Thyroid gland (tissue), 4 donors: ENCODE measurements at regions not wholly inside any gene's neighbourhood (a gene's known extent, or its start where the extent isn't known, plus 50 kb on each side); places are given as distances from the start of the nearest gene placed in this dataset.

Source experiments
- DNase-seq, 2 donors: peaks; one replicate each; pipeline ENCODE4 v3.0.0-alpha.2; 2019
- H3K27ac ChIP-seq, 3 donors: fragments of 200-600 bp; sonication (generic); 1 replicate in 2 of 3; 2 replicates in 1 of 3; pipeline ENCODE4 v1.5.1; 2016 to 2019; ENCODE audit warnings: mild to moderate bottlenecking in 1 of 3, moderate library complexity in 1 of 3
- H3K27me3 ChIP-seq: fragments of 200-600 bp; sonication (generic); one replicate; pipeline ENCODE4 v1.5.1; 2019
- H3K36me3 ChIP-seq, 2 donors: fragments of 200-600 bp; sonication (generic); one replicate each; pipeline ENCODE4 v1.5.1; 2016 to 2019
- H3K4me1 ChIP-seq, 2 donors: fragments of 200-600 bp; sonication (generic); one replicate each; pipeline ENCODE4 v1.5.1; 2017 to 2019
- H3K4me3 ChIP-seq, 3 donors: fragments of 200-600 bp; sonication (generic); replicated peaks in 1 of 3; 1 replicate in 2 of 3; 2 replicates in 1 of 3; pipeline ENCODE4 v1.5.1; 2016; ENCODE audit warnings: mild to moderate bottlenecking in 1 of 3
- H3K9me3 ChIP-seq: fragments of 200-600 bp; sonication (generic); one replicate; pipeline ENCODE4 v1.5.1; 2017
- CTCF ChIP-seq, 6 experiments: fragments of 200-600 bp in 3 of 6; fragments of 450-650 bp in 3 of 6; sonication (generic) in 3 of 6; IDR thresholded peaks; one replicate each; pipeline ENCODE4 v1.5.1; 2016 to 2019; ENCODE audit warnings: antibody characterized with exemption in 6 of 6, mild to moderate bottlenecking in 2 of 6, inconsistent platforms in 1 of 6, moderate library complexity in 1 of 6
- POLR2A ChIP-seq, 2 donors: fragments of 450-650 bp; IDR thresholded peaks; one replicate each; pipeline ENCODE4 v1.6.1; 2017; ENCODE audit warnings: antibody characterized with exemption in 2 of 2, mild to moderate bottlenecking in 2 of 2, moderate library complexity in 1 of 2
- WGBS, 2 donors: methylation state at CpG; one replicate each; pipeline ENCODE4 v1.1.5; 2017; 5-methylcytosine and 5-hydroxymethylcytosine counted together
- intact Hi-C: fragments of 100-400 bp; cut with DNase I; formaldehyde crosslinking; loops from one replicate; pipeline ENCODE4 v1.15.1; 2023

DNA sequence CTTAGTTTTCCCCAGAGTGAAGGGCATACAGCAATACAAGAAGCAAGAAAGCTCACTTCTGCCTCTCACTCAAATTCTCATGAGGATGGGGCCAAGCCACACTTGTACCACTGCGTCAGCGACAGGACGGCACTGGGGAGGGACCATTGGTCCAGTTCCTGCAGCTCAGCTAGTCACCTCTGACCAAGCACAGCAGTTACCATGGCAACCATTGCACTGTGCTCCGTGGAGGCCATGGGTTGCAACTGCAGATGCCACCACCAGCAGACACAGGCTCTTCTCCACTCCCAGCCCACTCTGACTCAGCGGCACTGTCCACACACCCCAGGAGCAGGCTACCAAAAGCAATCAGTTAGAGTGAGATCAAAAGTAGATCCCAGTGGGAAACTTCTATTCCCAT lies 441.1 kb upstream of the ARID1B start:
- intact Hi-C loops, result no loop called here
- no peaks in the 10 kb centered on the region for H3K9me3 ChIP-seq

GRCh38 chr6:156334966-156335365 lies 442.2 kb upstream of the ARID1B start:
- H3K4me3 ChIP-seq, result no peak overlapping the region
- H3K27me3 ChIP-seq, result no peaks in the 10 kb centered on the region
- TF ChIP-seq CTCF (IDR thresholded peaks at IDR 0.05), result no peak
- no peak for TF ChIP-seq POLR2A (IDR thresholded peaks at IDR 0.05)
- no peaks in the 10 kb centered on the region for H3K4me1 ChIP-seq
- no peak for DNase-seq
- H3K27ac ChIP-seq, result no peak overlapping the region
- intact Hi-C loops, result no loop called here
- H3K9me3 ChIP-seq, result no peaks in the 10 kb centered on the region
- H3K36me3 ChIP-seq, result no peaks in the 10 kb centered on the region

More for the DNA sequence above, 441.1 kb upstream of the ARID1B start:
- no peak for DNase-seq
- no peak for TF ChIP-seq POLR2A (IDR thresholded peaks at IDR 0.05)
- no peak for TF ChIP-seq CTCF (IDR thresholded peaks at IDR 0.05)
- Histone ChIP-seq H3K27me3 (no peaks in the 10 kb centered on the region), H3K36me3 (no peaks in the 10 kb centered on the region), H3K4me3 (no peak overlapping the region), H3K4me1 (no peaks in the 10 kb centered on the region), H3K27ac (no peak overlapping the region)
- WGBS, 2 donors, result 82 to 88% methylated on average over 5 of the region's 5 CpGs

DNA sequence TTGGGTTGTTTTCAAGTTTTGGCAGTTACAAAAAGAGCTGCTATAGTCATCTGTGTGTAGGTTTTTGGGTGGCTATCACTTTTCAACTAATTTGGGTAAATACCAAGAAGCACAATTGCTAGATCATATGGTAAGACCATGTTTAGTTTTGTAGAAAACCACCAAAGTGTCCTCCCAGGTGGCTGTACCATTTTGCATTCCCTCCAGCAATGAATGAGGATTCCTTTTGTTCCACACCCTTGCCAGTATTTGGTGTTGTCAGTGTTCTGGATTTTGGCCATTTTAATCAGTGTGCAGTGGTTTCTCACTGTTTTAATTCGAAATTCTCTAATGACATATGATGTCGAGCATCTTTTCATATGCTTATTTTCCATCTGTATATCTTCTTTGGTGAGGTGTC lies 457.5 kb upstream of the ARID1B start:
- H3K4me3 ChIP-seq, result no peak overlapping the region
- intact Hi-C loops, result no loop called here
- peaks cover 5 to 12% of the 10 kb centered on the region in 2 donors for H3K4me1 ChIP-seq
- WGBS, 2 donors, result 81 to 83% methylated on average over 2 of the region's 2 CpGs
- H3K9me3 ChIP-seq, result no peaks in the 10 kb centered on the region
- DNase-seq, result no peak
- TF ChIP-seq CTCF (IDR thresholded peaks at IDR 0.05) (no peak), POLR2A (IDR thresholded peaks at IDR 0.05) (no peak)
- no peak overlapping the region for H3K27ac ChIP-seq
- no peaks in the 10 kb centered on the region for H3K27me3 ChIP-seq
- no peaks in the 10 kb centered on the region for H3K36me3 ChIP-seq

DNA sequence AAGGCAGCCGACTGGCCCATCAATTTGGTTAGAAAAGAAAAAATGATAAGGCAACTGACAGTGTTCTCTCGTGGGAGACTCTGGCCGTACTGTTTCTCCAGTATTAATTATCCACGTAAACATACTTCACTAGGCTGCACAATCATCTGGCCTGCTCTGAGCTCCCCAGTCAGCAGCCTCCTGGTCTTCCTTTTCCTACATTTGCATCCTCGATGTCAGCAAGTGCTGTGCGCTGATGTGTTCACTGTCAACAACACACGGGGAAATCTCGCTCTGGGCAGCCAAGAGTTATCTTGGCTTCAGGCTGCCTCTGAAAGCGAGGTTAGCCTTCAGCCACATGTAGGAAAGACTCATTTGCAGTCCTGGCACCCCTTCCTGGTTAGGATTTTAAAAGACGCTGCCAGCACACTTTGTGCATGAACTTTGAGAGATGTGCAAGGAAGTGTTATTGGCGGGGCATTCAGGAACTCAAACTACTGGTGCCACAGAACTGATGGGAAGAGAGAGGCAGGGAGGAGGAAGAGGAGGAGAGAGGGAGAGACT lies 460.5 kb upstream of the ARID1B start:
- 80% methylated on average over 11 of the region's 11 CpGs for WGBS, 2 donors
- Histone ChIP-seq H3K27ac (no peak overlapping the region), H3K27me3 (no peaks in the 10 kb centered on the region), H3K4me1 (peaks cover 18 to 26% of the 10 kb centered on the region in 2 donors), H3K36me3 (no peaks in the 10 kb centered on the region), H3K9me3 (no peaks in the 10 kb centered on the region), H3K4me3 (no peak overlapping the region)
- DNase-seq, result no peak
- intact Hi-C loops, result no loop called here
- no peak for TF ChIP-seq CTCF (IDR thresholded peaks at IDR 0.05)
- TF ChIP-seq POLR2A (IDR thresholded peaks at IDR 0.05), result no peak

GRCh38 chr6:156315146-156315545 lies 462.0 kb upstream of the ARID1B start:
- Histone ChIP-seq H3K36me3 (no peaks in the 10 kb centered on the region), H3K4me3 (no peak overlapping the region), H3K27me3 (no peaks in the 10 kb centered on the region), H3K4me1 (peaks cover 28 to 35% of the 10 kb centered on the region in 2 donors), H3K9me3 (no peaks in the 10 kb centered on the region), H3K27ac (peak overlapping the region in 2 of 3 donors; percentile 36 to 52)
- 93 to 95% methylated on average over 4 of the region's 4 CpGs for WGBS, 2 donors
- TF ChIP-seq CTCF (IDR thresholded peaks at IDR 0.05), result no peak
- no peak for TF ChIP-seq POLR2A (IDR thresholded peaks at IDR 0.05)
- DNase-seq, result no peak
- intact Hi-C loops, result no loop called here
